ENCODE measurements at regions not wholly inside any gene's neighbourhood (a gene's known extent, or its start where the extent isn't known, plus 50 kb on each side); places are given as distances from the start of the nearest gene placed in this dataset.

DNA sequence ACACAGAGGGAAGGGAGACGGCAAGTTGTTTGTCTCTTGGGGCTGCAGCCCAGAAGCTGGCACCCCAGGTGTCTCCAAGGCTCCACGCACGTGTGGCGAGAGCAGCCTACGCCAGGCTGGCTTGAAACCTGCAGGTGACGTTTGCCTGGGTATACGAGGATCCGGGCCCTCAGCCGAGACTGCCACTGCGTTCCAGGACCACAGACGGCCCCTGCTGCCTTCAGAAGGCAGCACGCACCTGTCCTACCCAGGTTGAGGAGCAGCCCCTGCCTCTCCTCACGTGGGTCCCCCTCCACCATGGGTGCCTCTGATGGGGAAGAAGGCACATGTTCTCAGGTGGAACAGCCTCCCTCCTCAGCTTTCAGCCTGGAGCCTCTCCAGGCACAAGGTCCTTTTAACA, 75.3 kb upstream of the PRR20G start:
- no peak overlapping the region for H3K4me3 ChIP-seq (ENCODE audit: low read depth, low read length)
- TF ChIP-seq, protein P1, sequence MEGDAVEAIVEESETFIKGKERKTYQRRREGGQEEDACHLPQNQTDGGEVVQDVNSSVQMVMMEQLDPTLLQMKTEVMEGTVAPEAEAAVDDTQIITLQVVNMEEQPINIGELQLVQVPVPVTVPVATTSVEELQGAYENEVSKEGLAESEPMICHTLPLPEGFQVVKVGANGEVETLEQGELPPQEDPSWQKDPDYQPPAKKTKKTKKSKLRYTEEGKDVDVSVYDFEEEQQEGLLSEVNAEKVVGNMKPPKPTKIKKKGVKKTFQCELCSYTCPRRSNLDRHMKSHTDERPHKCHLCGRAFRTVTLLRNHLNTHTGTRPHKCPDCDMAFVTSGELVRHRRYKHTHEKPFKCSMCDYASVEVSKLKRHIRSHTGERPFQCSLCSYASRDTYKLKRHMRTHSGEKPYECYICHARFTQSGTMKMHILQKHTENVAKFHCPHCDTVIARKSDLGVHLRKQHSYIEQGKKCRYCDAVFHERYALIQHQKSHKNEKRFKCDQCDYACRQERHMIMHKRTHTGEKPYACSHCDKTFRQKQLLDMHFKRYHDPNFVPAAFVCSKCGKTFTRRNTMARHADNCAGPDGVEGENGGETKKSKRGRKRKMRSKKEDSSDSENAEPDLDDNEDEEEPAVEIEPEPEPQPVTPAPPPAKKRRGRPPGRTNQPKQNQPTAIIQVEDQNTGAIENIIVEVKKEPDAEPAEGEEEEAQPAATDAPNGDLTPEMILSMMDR (IDR thresholded peaks at IDR 0.05; ENCODE audit: control insufficient read depth, extremely low read depth, insufficient read depth) = no peak
- no peak for DNase-seq (ENCODE audit: low read depth)

DNA sequence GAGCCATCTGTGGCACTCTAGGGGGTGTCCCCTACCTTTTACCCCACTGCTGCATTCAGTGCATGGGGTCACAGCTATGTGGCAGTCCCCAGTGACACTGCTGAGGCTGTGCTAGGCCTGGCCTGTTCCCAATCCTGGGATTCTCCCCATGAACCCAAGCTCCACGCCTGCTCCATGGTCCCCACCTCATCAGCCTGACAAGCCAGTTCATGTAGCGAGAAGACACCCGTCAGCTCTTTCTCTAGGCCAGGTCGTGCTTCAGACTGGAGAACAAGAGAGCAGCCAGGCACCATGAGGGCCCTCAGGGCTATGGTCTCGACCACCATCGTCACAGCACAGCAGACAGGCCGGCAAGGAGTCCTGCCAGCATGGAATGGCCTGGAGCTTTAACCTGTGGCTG, 72.8 kb upstream of the PRR20G start:
- H3K4me3 ChIP-seq (ENCODE audit: low read depth, low read length) = no peak overlapping the region
- no peak for DNase-seq (ENCODE audit: low read depth)
- TF ChIP-seq, protein P1 (IDR thresholded peaks at IDR 0.05; ENCODE audit: control insufficient read depth, extremely low read depth, insufficient read depth) = no peak

DNA sequence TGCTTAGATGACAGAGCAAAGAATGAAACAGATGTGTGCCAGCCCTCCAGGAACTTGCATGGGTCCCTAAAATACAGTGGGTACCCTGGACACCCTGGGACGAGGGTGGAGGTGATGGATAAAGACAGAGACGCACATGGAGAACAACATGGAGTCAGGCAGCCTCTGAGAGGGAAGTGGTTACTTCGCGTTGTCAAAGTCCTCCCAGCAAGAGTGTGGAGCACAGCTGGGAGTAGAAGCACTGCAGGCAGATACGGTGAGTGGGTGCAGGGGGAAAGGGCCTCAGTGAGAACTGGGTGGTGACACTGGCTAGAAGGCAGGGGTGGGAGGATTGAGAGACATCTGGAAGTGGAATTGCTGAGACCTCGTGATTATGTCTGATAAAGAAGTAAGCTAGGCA, 70.8 kb upstream of the PRR20G start:
- no peak for DNase-seq (ENCODE audit: low read depth)
- no peak overlapping the region for H3K4me3 ChIP-seq (ENCODE audit: low read depth, low read length)
- TF ChIP-seq, protein P1 (IDR thresholded peaks at IDR 0.05; ENCODE audit: control insufficient read depth, extremely low read depth, insufficient read depth) = no peak

DNA sequence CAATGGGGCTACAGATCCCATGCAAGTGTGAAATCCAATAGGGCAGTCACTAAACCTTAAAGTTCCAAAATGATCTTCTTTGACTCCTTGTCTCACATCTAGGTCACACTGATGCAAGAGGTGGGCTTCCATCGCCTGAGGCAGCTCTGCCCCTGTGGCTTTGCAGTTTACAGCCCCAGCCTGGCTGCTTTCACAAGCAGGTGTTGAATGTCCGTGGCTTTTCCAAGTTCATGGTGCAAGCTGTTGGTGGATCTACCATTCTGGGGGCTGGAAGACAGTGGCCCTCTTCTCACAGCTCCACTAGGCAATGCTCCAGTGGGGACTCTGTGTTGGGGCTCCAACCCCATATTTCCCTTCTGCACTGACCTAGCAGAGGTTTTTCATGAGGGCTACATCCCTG, 68.5 kb upstream of the PRR20G start:
- TF ChIP-seq, protein P1 (IDR thresholded peaks at IDR 0.05; ENCODE audit: control insufficient read depth, extremely low read depth, insufficient read depth) = no peak
- DNase-seq (ENCODE audit: low read depth) = no peak
- H3K4me3 ChIP-seq (ENCODE audit: low read depth, low read length) = no peak overlapping the region

DNA sequence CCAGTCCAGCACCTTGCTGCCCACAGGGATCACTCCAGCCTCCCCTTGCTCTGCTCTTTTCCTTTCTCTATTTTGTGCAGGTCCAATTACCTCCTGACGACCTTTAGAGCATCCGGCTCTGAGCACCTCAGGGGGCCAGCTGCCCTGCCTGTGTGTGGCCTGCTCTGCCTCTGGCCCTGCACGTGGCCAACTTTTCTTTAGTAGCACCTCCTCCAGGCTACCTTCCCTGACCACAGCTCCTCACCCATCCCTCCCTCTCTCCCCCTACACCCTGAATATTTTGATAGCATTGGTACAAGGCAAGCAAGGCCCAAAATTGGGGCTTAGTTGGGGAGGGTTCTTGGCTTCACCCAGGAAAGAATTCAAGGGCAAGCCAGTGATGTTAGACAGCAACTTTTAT, 66.9 kb upstream of the PRR20G start:
- TF ChIP-seq, protein P1 (IDR thresholded peaks at IDR 0.05; ENCODE audit: control insufficient read depth, extremely low read depth, insufficient read depth) = no peak
- DNase-seq (ENCODE audit: low read depth) = no peak
- H3K4me3 ChIP-seq (ENCODE audit: low read depth, low read length) = no peak overlapping the region

DNA sequence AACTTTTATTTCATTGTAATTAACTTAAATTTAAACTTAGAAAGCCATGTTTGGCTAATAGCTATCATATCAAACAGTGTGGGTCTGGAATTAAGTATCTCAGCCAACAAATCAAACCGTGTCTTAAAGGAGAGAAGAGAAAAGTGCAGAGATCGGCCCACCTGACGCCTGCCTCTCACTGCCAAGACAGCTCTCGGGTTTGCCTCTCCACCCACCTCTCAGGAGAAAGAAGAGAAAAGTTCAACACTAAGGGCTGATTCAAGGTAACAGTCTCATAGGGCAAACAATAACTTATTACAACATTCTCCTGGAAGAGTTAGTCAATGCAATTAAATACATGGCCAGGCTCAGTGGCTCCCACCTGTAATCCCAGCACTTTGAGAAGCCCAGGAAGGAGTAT, 64.8 kb upstream of the PRR20G start:
- TF ChIP-seq, protein P1 (IDR thresholded peaks at IDR 0.05; ENCODE audit: control insufficient read depth, extremely low read depth, insufficient read depth) = no peak
- no peak overlapping the region for H3K4me3 ChIP-seq (ENCODE audit: low read depth, low read length)
- DNase-seq (ENCODE audit: low read depth) = no peak

DNA sequence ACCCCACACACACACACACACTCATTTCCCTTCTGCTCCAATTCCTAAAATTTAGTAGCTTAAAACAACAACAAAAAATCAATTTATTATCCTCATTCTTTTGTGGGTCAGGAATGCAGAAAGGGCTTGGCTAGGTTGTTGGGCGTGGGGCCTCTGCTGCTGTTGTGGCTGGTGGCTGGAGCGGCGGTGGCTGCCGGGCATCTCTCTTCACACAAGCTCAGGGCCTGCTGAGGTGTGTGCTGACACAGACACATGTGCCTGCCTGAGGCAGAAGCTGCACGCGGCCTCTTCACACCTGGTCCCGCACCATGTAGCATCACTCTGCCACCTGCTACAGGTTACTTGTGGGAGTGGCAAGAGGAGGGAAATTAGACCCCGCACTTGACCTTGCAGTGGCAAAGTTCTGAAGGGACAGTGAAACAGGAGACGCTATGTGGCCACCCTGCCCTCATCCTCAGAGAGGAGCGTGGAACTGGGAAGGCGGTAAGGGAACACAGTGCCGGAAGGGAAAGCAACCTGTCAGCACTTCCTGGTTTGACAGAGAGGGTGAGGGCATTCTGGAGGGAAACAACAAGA, 64.0 kb upstream of the PRR20G start:
- no peak overlapping the region for H3K4me3 ChIP-seq (ENCODE audit: low read depth, low read length)
- DNase-seq (ENCODE audit: low read depth) = no peak
- TF ChIP-seq, protein P1 (IDR thresholded peaks at IDR 0.05; ENCODE audit: control insufficient read depth, extremely low read depth, insufficient read depth) = no peak
